ENCODE measurements at regions not wholly inside any gene's neighbourhood (a gene's known extent, or its start where the extent isn't known, plus 50 kb on each side); places are given as distances from the start of the nearest gene placed in this dataset.
"Not testable (repeated sequence)": the region's sequence is repeated elsewhere in the genome, so short reads cannot be mapped to it uniquely, and the experiment has no call there.

- Histone ChIP-seq H3K9me3 (no peaks in the 10 kb centered on the region), H3K27me3 (no peaks in the 10 kb centered on the region), H3K36me3 (no peaks in the 10 kb centered on the region), H3K27ac (no peak overlapping the region), H3K4me3 (no peak overlapping the region), H3K4me1 (no peaks in the 10 kb centered on the region)
- no peak for DNase-seq (ENCODE audit: low spot score)
- no peak for TF ChIP-seq CTCF (IDR thresholded peaks at IDR 0.05)
Measured at GRCh38 chr15:36029606-36030210, 483.7 kb upstream of the DPH6 start.

GRCh38 chr15:36039996-36040572 lies 494.1 kb upstream of the DPH6 start:
- Histone ChIP-seq H3K4me1 (no peaks in the 10 kb centered on the region), H3K4me3 (no peak overlapping the region), H3K36me3 (no peaks in the 10 kb centered on the region), H3K27ac (no peak overlapping the region), H3K9me3 (no peaks in the 10 kb centered on the region), H3K27me3 (no peaks in the 10 kb centered on the region)
- no peak for DNase-seq (ENCODE audit: low spot score)
- TF ChIP-seq CTCF (IDR thresholded peaks at IDR 0.05), result no peak

- H3K4me1 ChIP-seq; H3K27me3 ChIP-seq; H3K27ac ChIP-seq; H3K9me3 ChIP-seq; DNase-seq (ENCODE audit: low spot score); H3K36me3 ChIP-seq; H3K4me3 ChIP-seq: not testable (repeated sequence)
Measured at GRCh38 chr15:36047018-36047716, 501.2 kb upstream of the DPH6 start.

- TF ChIP-seq CTCF (IDR thresholded peaks at IDR 0.05), result no peak
- no peak for DNase-seq (ENCODE audit: low spot score)
- H3K27ac ChIP-seq, result no peak overlapping the region
- no peak overlapping the region for H3K4me3 ChIP-seq
- no peaks in the 10 kb centered on the region for H3K4me1 ChIP-seq
- H3K27me3 ChIP-seq, result no peaks in the 10 kb centered on the region
- no peaks in the 10 kb centered on the region for H3K36me3 ChIP-seq
- no peaks in the 10 kb centered on the region for H3K9me3 ChIP-seq
Measured at GRCh38 chr15:36050899-36051298, 504.9 kb upstream of the DPH6 start.

- not testable (repeated sequence) for H3K36me3 ChIP-seq; H3K27me3 ChIP-seq; H3K27ac ChIP-seq; H3K4me3 ChIP-seq; DNase-seq (ENCODE audit: low spot score); H3K9me3 ChIP-seq; H3K4me1 ChIP-seq
Measured at GRCh38 chr15:36052641-36053040, 506.7 kb upstream of the DPH6 start.

GRCh38 chr15:36053746-36054145 lies 507.8 kb upstream of the DPH6 start:
- no peak for TF ChIP-seq CTCF (IDR thresholded peaks at IDR 0.05)
- DNase-seq (ENCODE audit: low spot score), result no peak
- Histone ChIP-seq H3K4me1 (no peaks in the 10 kb centered on the region), H3K4me3 (no peak overlapping the region), H3K9me3 (no peaks in the 10 kb centered on the region), H3K27me3 (no peaks in the 10 kb centered on the region), H3K27ac (no peak overlapping the region), H3K36me3 (no peaks in the 10 kb centered on the region)

All from right atrium auricular region (tissue), 2 donors.